Aorta (tissue), 5 donors: ENCODE measurements at regions not wholly inside any gene's neighbourhood (a gene's known extent, or its start where the extent isn't known, plus 50 kb on each side); places are given as distances from the start of the nearest gene placed in this dataset.

Source experiments
- ATAC-seq: fragments of 200-7000 bp; cut with Tn5 transposase; one replicate; pipeline ENCODE4 v1.9.1; 2022; ENCODE audit warnings: moderate library complexity; ENCODE audit not compliant: low FRiP score
- DNase-seq, 2 donors: peaks; one replicate each; pipeline ENCODE4 v3.0.0-alpha.2; 2020
- H3K27ac ChIP-seq, 2 donors: one replicate each; pipeline ENCODE4 v1.5.1; 2013; ENCODE audit warnings: low read length in 2 of 2, mild to moderate bottlenecking in 2 of 2, moderate library complexity in 2 of 2, control low read depth in 1 of 2, inconsistent platforms in 1 of 2, low read depth in 1 of 2
- H3K27me3 ChIP-seq, 2 donors: one replicate each; pipeline ENCODE4 v1.6.1; 2013; ENCODE audit warnings: control low read depth in 1 of 2, low read length in 1 of 2, mild to moderate bottlenecking in 1 of 2, moderate library complexity in 1 of 2; ENCODE audit not compliant: insufficient read depth in 2 of 2, control insufficient read depth in 1 of 2
- H3K36me3 ChIP-seq, 2 donors: one replicate each; pipeline ENCODE4 v1.6.1; 2013; ENCODE audit warnings: control low read depth in 1 of 2, low read length in 1 of 2, mild to moderate bottlenecking in 1 of 2; ENCODE audit not compliant: insufficient read depth in 2 of 2, control insufficient read depth in 1 of 2
- H3K4me1 ChIP-seq, 2 donors: one replicate each; pipeline ENCODE4 v1.6.1; 2013; ENCODE audit warnings: low read length in 2 of 2, control low read depth in 1 of 2, mild to moderate bottlenecking in 1 of 2, moderate library complexity in 1 of 2; ENCODE audit not compliant: insufficient read depth in 2 of 2, control insufficient read depth in 1 of 2
- H3K4me3 ChIP-seq, 2 donors: one replicate each; pipeline ENCODE4 v1.5.1; 2013; ENCODE audit warnings: low read length in 2 of 2, control low read depth in 1 of 2, mild to moderate bottlenecking in 1 of 2
- H3K9me3 ChIP-seq: one replicate; pipeline ENCODE4 v1.6.1; 2013; ENCODE audit warnings: mild to moderate bottlenecking, low read length; ENCODE audit not compliant: control insufficient read depth
- WGBS, 2 donors: extraction: QIAGEN DNeasy Blood & Tissue Kit; methylation state at CpG; one replicate each; pipeline ENCODE4 v1.1.7; 2013; 5-methylcytosine and 5-hydroxymethylcytosine counted together
- intact Hi-C, 2 donors: fragments of 100-400 bp; cut with DNase I; formaldehyde crosslinking; loops; one replicate each; pipeline versions ENCODE4 v1.14.2 to v1.15.0; 2022
- donor health status: healthy with polysubstance abuse.
- donor health status: Bipolar disorder and iron deficiency.
- donor health status: DM: no; HTN: no; CAD: no.
- donor health status: DM: no; HTN: no; CAD: no.
- donor health status: DM: yes; HTN: yes; CAD: no.

GRCh38 chr15:62765916-62766315, 276.6 kb upstream of the TPM1 start:
- Histone ChIP-seq H3K9me3 (no peaks in the 10 kb centered on the region), H3K27me3 (no peaks in the 10 kb centered on the region), H3K4me3 (no peak overlapping the region), H3K36me3 (peaks cover 4 to 8% of the 10 kb centered on the region in 2 donors), H3K27ac (no peak overlapping the region), H3K4me1 (no peaks in the 10 kb centered on the region)
- DNase-seq (no peak), ATAC-seq (no peak)
- WGBS, 2 donors = 80 to 82% methylated on average over 4 of the region's 4 CpGs
- intact Hi-C loops = no loop called here

GRCh38 chr15:62766599-62766998, 275.9 kb upstream of the TPM1 start:
- Histone ChIP-seq H3K27me3 (no peaks in the 10 kb centered on the region), H3K36me3 (peaks cover 4 to 9% of the 10 kb centered on the region in 2 donors), H3K27ac (no peak overlapping the region), H3K4me1 (no peaks in the 10 kb centered on the region), H3K9me3 (no peaks in the 10 kb centered on the region), H3K4me3 (no peak overlapping the region)
- DNase-seq (no peak), ATAC-seq (no peak)
- intact Hi-C loops = no loop called here
- 59 to 63% methylated on average over 4 of the region's 4 CpGs for WGBS, 2 donors

- peaks cover 6 to 12% of the 10 kb centered on the region in 2 donors for H3K36me3 ChIP-seq
Observed at GRCh38 chr15:62769604-62770003, 272.9 kb upstream of the TPM1 start.

GRCh38 chr15:62770111-62770660, 272.4 kb upstream of the TPM1 start:
- Histone ChIP-seq H3K36me3 (peaks cover 6 to 12% of the 10 kb centered on the region in 2 donors), H3K4me1 (no peaks in the 10 kb centered on the region), H3K27me3 (no peaks in the 10 kb centered on the region), H3K4me3 (no peak overlapping the region), H3K9me3 (no peaks in the 10 kb centered on the region), H3K27ac (no peak overlapping the region)
- no peak for ATAC-seq
- WGBS, 2 donors = 92 to 94% methylated on average over 11 of the region's 11 CpGs
- DNase-seq = no peak
- intact Hi-C loops = no loop called here

More at GRCh38 chr15:62769604-62770003, 272.9 kb upstream of the TPM1 start:
- no peak for ATAC-seq
- DNase-seq = no peak
- H3K4me3 ChIP-seq = no peak overlapping the region
- H3K9me3 ChIP-seq = no peaks in the 10 kb centered on the region
- H3K27me3 ChIP-seq = no peaks in the 10 kb centered on the region
- no peaks in the 10 kb centered on the region for H3K4me1 ChIP-seq
- no peak overlapping the region for H3K27ac ChIP-seq
- 85 to 92% methylated on average over 3 of the region's 3 CpGs for WGBS, 2 donors
- intact Hi-C loops = no loop called here

- intact Hi-C loops = no loop called here
- Histone ChIP-seq H3K36me3 (peaks cover 6 to 12% of the 10 kb centered on the region in 2 donors), H3K27ac (no peak overlapping the region), H3K9me3 (no peaks in the 10 kb centered on the region), H3K4me3 (no peak overlapping the region), H3K27me3 (no peaks in the 10 kb centered on the region), H3K4me1 (no peaks in the 10 kb centered on the region)
- DNase-seq (no peak), ATAC-seq (no peak)
- 75 to 77% methylated on average over 7 of the region's 7 CpGs for WGBS, 2 donors
Observed at GRCh38 chr15:62770752-62771151, 271.8 kb upstream of the TPM1 start.

- ATAC-seq (no peak), DNase-seq (no peak)
- Histone ChIP-seq H3K4me3 (no peak overlapping the region), H3K27ac (no peak overlapping the region), H3K9me3 (no peaks in the 10 kb centered on the region), H3K27me3 (no peaks in the 10 kb centered on the region), H3K36me3 (peaks cover 6 to 10% of the 10 kb centered on the region in 2 donors), H3K4me1 (no peaks in the 10 kb centered on the region)
- intact Hi-C loops = no loop called here
- WGBS, 2 donors = 82 to 87% methylated on average over 2 of the region's 2 CpGs
Observed at GRCh38 chr15:62771234-62771633, 271.3 kb upstream of the TPM1 start.

GRCh38 chr15:62773369-62774165, 269.0 kb upstream of the TPM1 start:
- peaks cover 6 to 10% of the 10 kb centered on the region in 2 donors for H3K36me3 ChIP-seq
- intact Hi-C loops = no loop called here
- H3K9me3 ChIP-seq = no peaks in the 10 kb centered on the region
- no peak for ATAC-seq
- H3K4me3 ChIP-seq = no peak overlapping the region
- WGBS, 2 donors = 89 to 90% methylated on average over 12 of the region's 12 CpGs
- no peaks in the 10 kb centered on the region for H3K4me1 ChIP-seq
- DNase-seq = no peak
- no peak overlapping the region for H3K27ac ChIP-seq
- H3K27me3 ChIP-seq = no peaks in the 10 kb centered on the region

- 53 to 67% methylated on average over 1 of the region's 1 CpG for WGBS, 2 donors
- DNase-seq = no peak
- H3K4me3 ChIP-seq = no peak overlapping the region
- intact Hi-C loops = no loop called here
- H3K27me3 ChIP-seq = no peaks in the 10 kb centered on the region
- no peaks in the 10 kb centered on the region for H3K9me3 ChIP-seq
- no peak overlapping the region for H3K27ac ChIP-seq
- peaks cover 6 to 9% of the 10 kb centered on the region in 2 donors for H3K36me3 ChIP-seq
- H3K4me1 ChIP-seq = no peaks in the 10 kb centered on the region
- ATAC-seq = no peak
Observed at GRCh38 chr15:62775932-62776331, 266.6 kb upstream of the TPM1 start.

GRCh38 chr15:62777671-62778070, 264.9 kb upstream of the TPM1 start:
- no peaks in the 10 kb centered on the region for H3K27me3 ChIP-seq
- DNase-seq = no peak
- intact Hi-C loops = no loop called here
- no peak for ATAC-seq
- peaks cover 0 to 8% of the 10 kb centered on the region in 2 donors for H3K36me3 ChIP-seq
- no peaks in the 10 kb centered on the region for H3K4me1 ChIP-seq
- no peaks in the 10 kb centered on the region for H3K9me3 ChIP-seq
- WGBS, 2 donors = 62 to 67% methylated on average over 2 of the region's 2 CpGs
- H3K27ac ChIP-seq = no peak overlapping the region
- H3K4me3 ChIP-seq = no peak overlapping the region
